ENCODE measurements at regions not wholly inside any gene's neighbourhood (a gene's known extent, or its start where the extent isn't known, plus 50 kb on each side); places are given as distances from the start of the nearest gene placed in this dataset.

- no peak for DNase-seq (ENCODE audit: low spot score)
Observed at GRCh38 chr7:153446490-153446889, 605.7 kb upstream of the DPP6 start.

GRCh38 chr7:153447011-153447410 lies 605.2 kb upstream of the DPP6 start:
- no peak for DNase-seq (ENCODE audit: low spot score)

GRCh38 chr7:153452661-153453060 lies 599.5 kb upstream of the DPP6 start:
- no peak for DNase-seq (ENCODE audit: low spot score)

- no peak for DNase-seq (ENCODE audit: low spot score)
Observed at GRCh38 chr7:153454306-153454705, 597.9 kb upstream of the DPP6 start.

- DNase-seq (ENCODE audit: low spot score) = no peak
Observed at GRCh38 chr7:153457746-153458145, 594.5 kb upstream of the DPP6 start.

GRCh38 chr7:153470004-153470671 lies 582.1 kb upstream of the DPP6 start:
- DNase-seq (ENCODE audit: low spot score) = no peak

GRCh38 chr7:153472516-153472915 lies 579.7 kb upstream of the DPP6 start:
- DNase-seq (ENCODE audit: low spot score) = no peak

- DNase-seq (ENCODE audit: low spot score) = peak; percentile 12
Observed at GRCh38 chr7:153473185-153473584, 579.0 kb upstream of the DPP6 start.

- DNase-seq (ENCODE audit: low spot score) = no peak
Observed at GRCh38 chr7:153475239-153475638, 577.0 kb upstream of the DPP6 start.

- DNase-seq (ENCODE audit: low spot score) = no peak
Observed at GRCh38 chr7:153476166-153476565, 576.0 kb upstream of the DPP6 start.

- no peak for DNase-seq (ENCODE audit: low spot score)
Observed at GRCh38 chr7:153496257-153496656, 555.9 kb upstream of the DPP6 start.

- no peak for DNase-seq (ENCODE audit: low spot score)
Observed at GRCh38 chr7:153503093-153503492, 549.1 kb upstream of the DPP6 start.

- DNase-seq (ENCODE audit: low spot score) = no peak
Observed at GRCh38 chr7:153504288-153505075, 547.7 kb upstream of the DPP6 start.

- DNase-seq (ENCODE audit: low spot score) = no peak
Observed at GRCh38 chr7:153507885-153508284, 544.3 kb upstream of the DPP6 start.

GRCh38 chr7:153509768-153510167 lies 542.4 kb upstream of the DPP6 start:
- DNase-seq (ENCODE audit: low spot score) = no peak

GRCh38 chr7:153510674-153511073 lies 541.5 kb upstream of the DPP6 start:
- no peak for DNase-seq (ENCODE audit: low spot score)

- no peak for DNase-seq (ENCODE audit: low spot score)
Observed at GRCh38 chr7:153514032-153514431, 538.2 kb upstream of the DPP6 start.

GRCh38 chr7:153515359-153515758 lies 536.8 kb upstream of the DPP6 start:
- DNase-seq (ENCODE audit: low spot score) = no peak

- DNase-seq (ENCODE audit: low spot score) = no peak
Observed at GRCh38 chr7:153518201-153518984, 533.8 kb upstream of the DPP6 start.

GRCh38 chr7:153521370-153521769 lies 530.8 kb upstream of the DPP6 start:
- DNase-seq (ENCODE audit: low spot score) = no peak

- DNase-seq (ENCODE audit: low spot score) = peak; percentile 25
Observed at GRCh38 chr7:153522261-153522660, 529.9 kb upstream of the DPP6 start.

GRCh38 chr7:153523320-153524015 lies 528.7 kb upstream of the DPP6 start:
- DNase-seq (ENCODE audit: low spot score) = peak; percentile 41
